Stimulated activated CD8-positive, alpha-beta memory T cell treated with anti-CD3 and anti-CD28 coated beads, Interleukin-7, amount 100 ng/mL, for 1 hour (primary cell): ENCODE measurements at regions not wholly inside any gene's neighbourhood (a gene's known extent, or its start where the extent isn't known, plus 50 kb on each side); places are given as distances from the start of the nearest gene placed in this dataset.
A peak's percentile ranks its signal among the peaks of the same experiment; 100 is the strongest.

Source experiments
- DNase-seq, 2 donors: peaks; one replicate each; pipeline ENCODE4 v3.0.0-alpha.2; 2020; ENCODE audit warnings: low read depth in 2 of 2

- DNase-seq, result no peak
These were observed 84.2 kb upstream of the ARRDC4 start for GRCh38 chr15:97876281-97876675.

- no peak for DNase-seq
These were observed 79.0 kb upstream of the ARRDC4 start for GRCh38 chr15:97881346-97881965.

- DNase-seq, result no peak
These were observed 75.9 kb upstream of the ARRDC4 start for GRCh38 chr15:97884513-97885131.

GRCh38 chr15:97890307-97890706, 70.2 kb upstream of the ARRDC4 start:
- no peak for DNase-seq

GRCh38 chr15:97892167-97892938, 68.2 kb upstream of the ARRDC4 start:
- no peak for DNase-seq

GRCh38 chr15:97893967-97894366, 66.5 kb upstream of the ARRDC4 start:
- no peak for DNase-seq

GRCh38 chr15:97899981-97900380, 60.5 kb upstream of the ARRDC4 start:
- no peak for DNase-seq

GRCh38 chr15:97902140-97902780, 58.2 kb upstream of the ARRDC4 start:
- DNase-seq, result no peak

- DNase-seq, result no peak
These were observed 56.9 kb upstream of the ARRDC4 start for GRCh38 chr15:97903560-97903959.

- DNase-seq, result no peak
These were observed 56.4 kb upstream of the ARRDC4 start for GRCh38 chr15:97903971-97904572.

- peak; percentile 6 to 27 for DNase-seq
These were observed 51.1 kb upstream of the ARRDC4 start for GRCh38 chr15:97909291-97909891.
